Endothelial cell of umbilical vein (primary cell): ENCODE measurements at regions not wholly inside any gene's neighbourhood (a gene's known extent, or its start where the extent isn't known, plus 50 kb on each side); places are given as distances from the start of the nearest gene placed in this dataset.

ENCODE experiments used
- BruUV-seq: library from RNA; stranded (reverse); fragments of 400-500 nt; replicated peaks from 2 replicates; lab custom pipeline; 2021; lab: Mats Ljungman, UMichigan
- CTCF ChIA-PET: fragments of 300-600, 350-600 bp; sonication (Branson Sonifier 250); formaldehyde crosslinking; loops from one replicate; lab custom pipeline; 2021; ENCODE audit warnings: antibody characterized with exemption, inconsistent platforms; lab: Charles Lee
- POLR2A ChIA-PET: fragments of 300-600, 350-600 bp; sonication (Branson Sonifier 250); formaldehyde crosslinking; loops from one replicate; lab custom pipeline; 2021; ENCODE audit warnings: antibody characterized with exemption, inconsistent platforms; lab: Charles Lee
- DNase-seq: peaks from one replicate; pipeline ENCODE4 v3.0.0-alpha.2; 2011; ENCODE audit warnings: low read depth, low spot score
- FAIRE-seq: peaks from 2 replicates; lab custom pipeline; 2011; peaks lifted over from hg19 to GRCh38; lab: Jason Lieb, UNC
- H2AFZ ChIP-seq: 2 replicates; pipeline ENCODE4 v1.6.0; 2012; ENCODE audit warnings: low read depth, low read length, control low read depth, inconsistent platforms
- H3K27ac ChIP-seq: 2 replicates; pipeline ENCODE4 v1.5.1; 2011; ENCODE audit warnings: low read depth, mild to moderate bottlenecking, control low read depth, low read length, moderate library complexity; ENCODE audit not compliant: insufficient read depth
- H3K27me3 ChIP-seq, 2 experiments: 2 replicates each; pipeline versions ENCODE4 v1.6.0 to v1.6.1; 2011; ENCODE audit warnings: low read length in 2 of 2, mixed read lengths in 1 of 2; ENCODE audit not compliant: control insufficient read depth in 2 of 2, insufficient read depth in 2 of 2
- H3K36me3 ChIP-seq, 2 experiments: 2 replicates in 1 of 2; 3 replicates in 1 of 2; pipeline ENCODE4 v1.5.1; 2011; ENCODE audit warnings: low read length in 2 of 2, mild to moderate bottlenecking in 1 of 2, moderate library complexity in 1 of 2; ENCODE audit not compliant: control insufficient read depth in 2 of 2, insufficient read depth in 2 of 2; ENCODE audit errors: extremely low read depth in 1 of 2
- H3K4me1 ChIP-seq: 3 replicates; pipeline ENCODE4 v1.5.1; 2011; ENCODE audit warnings: mild to moderate bottlenecking, low read length; ENCODE audit not compliant: control insufficient read depth, insufficient read depth; ENCODE audit errors: extremely low read depth
- H3K4me2 ChIP-seq: 2 replicates; pipeline ENCODE4 v1.6.1; 2011; ENCODE audit warnings: low read length, control low read depth, mixed read lengths; ENCODE audit not compliant: insufficient read depth
- H3K4me3 ChIP-seq, 3 experiments: fragments of 200-600 bp in 1 of 3; sonication (generic), shearing (Covaris generic) in 1 of 3; replicated peaks in 1 of 3; 2 replicates each; pipeline ENCODE4 v1.5.1; 2011 to 2016; ENCODE audit warnings: control low read depth in 3 of 3, low read length in 3 of 3, mild to moderate bottlenecking in 2 of 3, inconsistent platforms in 1 of 3, low read depth in 1 of 3, moderate library complexity in 1 of 3; ENCODE audit not compliant: insufficient read depth in 1 of 3
- H3K79me2 ChIP-seq: 2 replicates; pipeline ENCODE4 v1.6.0; 2012; ENCODE audit warnings: low read length, inconsistent platforms; ENCODE audit not compliant: control insufficient read depth, insufficient read depth
- H3K9ac ChIP-seq: replicated peaks from 2 replicates; pipeline ENCODE3; 2011; ENCODE audit warnings: low read length, control low read depth; ENCODE audit not compliant: insufficient read depth; ENCODE audit errors: extremely low read depth
- H3K9me1 ChIP-seq: replicated peaks from 3 replicates; pipeline ENCODE4 v1.6.0; 2011; ENCODE audit warnings: mild to moderate bottlenecking, low read length; ENCODE audit not compliant: control insufficient read depth, insufficient read depth; ENCODE audit errors: extremely low read depth
- H3K9me3 ChIP-seq: replicated peaks from 2 replicates; pipeline ENCODE4 v1.5.1; 2012; ENCODE audit warnings: low read length, inconsistent platforms; ENCODE audit not compliant: control insufficient read depth, insufficient read depth
- H4K20me1 ChIP-seq: replicated peaks from 2 replicates; pipeline ENCODE3; 2011; ENCODE audit warnings: mild to moderate bottlenecking, low read length; ENCODE audit not compliant: control insufficient read depth, insufficient read depth; ENCODE audit errors: extremely low read depth
- EZH2 ChIP-seq: IDR thresholded peaks from 2 replicates; pipeline ENCODE4 v1.6.1; 2012; ENCODE audit warnings: borderline replicate concordance, low read depth, mild to moderate bottlenecking, moderate library complexity, low read length, inconsistent platforms; ENCODE audit not compliant: severe bottlenecking
- FOS ChIP-seq: IDR thresholded peaks from 2 replicates; pipeline ENCODE4 v1.6.1; 2011; ENCODE audit warnings: mild to moderate bottlenecking, low read length, moderate library complexity, borderline replicate concordance; ENCODE audit not compliant: insufficient read depth
- GATA2 ChIP-seq: IDR thresholded peaks from 2 replicates; pipeline ENCODE4 v1.7.0; 2011; ENCODE audit warnings: low read depth, mild to moderate bottlenecking, moderate library complexity, mixed read lengths, low read length; ENCODE audit not compliant: insufficient read length, insufficient read depth
- JUN ChIP-seq: IDR thresholded peaks from 2 replicates; pipeline ENCODE4 v1.6.1; 2011; ENCODE audit warnings: borderline replicate concordance, low read depth; ENCODE audit not compliant: insufficient read length, insufficient read depth
- MYC ChIP-seq: IDR thresholded peaks from one replicate; pipeline ENCODE4 v1.6.1; 2011; ENCODE audit warnings: mild to moderate bottlenecking, low read depth, low read length
- POLR2A ChIP-seq: IDR thresholded peaks from 2 replicates; pipeline ENCODE4 v1.6.1; 2012; ENCODE audit warnings: low read depth, mild to moderate bottlenecking, control low read depth, low read length
- POLR2AphosphoS5 ChIP-seq: IDR thresholded peaks from 2 replicates; pipeline ENCODE4 v1.6.1; 2012; ENCODE audit warnings: low read depth, mild to moderate bottlenecking, control low read depth, low read length, moderate library complexity; ENCODE audit not compliant: insufficient read depth
- dilution Hi-C: fragments of 300-500 bp; cut with MboI; formaldehyde crosslinking; loops from one replicate; pipeline ENCODE4 v1.15.0; 2019; ENCODE audit warnings: low sequenced_read_pairs; ENCODE audit not compliant: extremely low pct_ligation_motif_present
- intact Hi-C: fragments of 100-400 bp; cut with micrococcal nuclease; formaldehyde crosslinking; loops from one replicate; pipeline ENCODE4 v1.10.0; 2022
- TF ChIP-seq, protein P1 (sequence below), 2 donors: IDR thresholded peaks; 1 replicate in 1 of 2; 2 replicates in 1 of 2; pipeline ENCODE4 v1.5.1; 2011; ENCODE audit warnings: low read length in 2 of 2, mild to moderate bottlenecking in 2 of 2, moderate library complexity in 2 of 2, control low read depth in 1 of 2, inconsistent platforms in 1 of 2, low read depth in 1 of 2; ENCODE audit not compliant: insufficient read depth in 1 of 2; ENCODE audit errors: extremely low read depth in 1 of 2
- TF ChIP-seq, protein P2 (sequence below): IDR thresholded peaks from 2 replicates; pipeline ENCODE4 v1.6.1; 2011; ENCODE audit not compliant: insufficient read depth, insufficient read length

DNA sequence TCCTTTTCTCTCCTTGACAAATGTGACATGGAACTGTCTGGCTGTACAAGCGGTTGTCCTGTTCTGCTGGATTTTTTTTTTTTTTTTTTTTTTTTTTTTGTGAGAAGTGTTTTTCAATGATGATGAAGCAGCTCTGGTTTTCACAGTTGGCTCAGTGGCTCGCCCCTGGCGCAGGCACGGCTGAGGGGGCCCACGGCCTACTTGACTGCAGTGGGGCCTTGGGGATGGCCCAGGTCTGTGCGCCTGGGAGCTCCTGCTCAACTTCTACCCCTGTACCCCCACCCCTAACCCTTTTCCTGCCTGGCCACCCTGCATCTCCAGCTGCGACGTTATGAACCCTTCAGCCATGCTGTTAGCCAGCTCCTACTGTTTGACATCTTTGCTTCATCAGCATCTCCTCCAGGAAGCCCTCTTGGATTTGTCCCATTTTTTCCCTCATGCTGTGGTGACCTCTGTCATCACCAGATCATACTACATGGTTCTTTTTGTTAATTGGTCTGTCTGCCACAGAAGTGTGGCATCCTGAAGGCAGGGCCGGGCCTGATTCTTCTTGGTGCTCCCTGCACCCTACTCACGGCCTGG lies 167.9 kb downstream of the INHBB start:
- dilution Hi-C loops, result no loop called here
- no TSS peak for BruUV-seq
- Histone ChIP-seq H3K9me1 (no peaks in the 10 kb centered on the region), H3K79me2 (no peaks in the 10 kb centered on the region), H3K9ac (no peak overlapping the region), H3K4me2 (no peak overlapping the region), H4K20me1 (no peaks in the 10 kb centered on the region), H3K27ac (no peak overlapping the region), H3K9me3 (no peaks in the 10 kb centered on the region), H3K27me3 (peaks cover 15 to 45% of the 10 kb centered on the region in 2 experiments), H3K4me1 (peaks cover 5% of the 10 kb centered on the region), H2AFZ (no peak overlapping the region), H3K4me3 (no peak overlapping the region), H3K36me3 (no peaks in the 10 kb centered on the region)
- TF ChIP-seq, protein P1, sequence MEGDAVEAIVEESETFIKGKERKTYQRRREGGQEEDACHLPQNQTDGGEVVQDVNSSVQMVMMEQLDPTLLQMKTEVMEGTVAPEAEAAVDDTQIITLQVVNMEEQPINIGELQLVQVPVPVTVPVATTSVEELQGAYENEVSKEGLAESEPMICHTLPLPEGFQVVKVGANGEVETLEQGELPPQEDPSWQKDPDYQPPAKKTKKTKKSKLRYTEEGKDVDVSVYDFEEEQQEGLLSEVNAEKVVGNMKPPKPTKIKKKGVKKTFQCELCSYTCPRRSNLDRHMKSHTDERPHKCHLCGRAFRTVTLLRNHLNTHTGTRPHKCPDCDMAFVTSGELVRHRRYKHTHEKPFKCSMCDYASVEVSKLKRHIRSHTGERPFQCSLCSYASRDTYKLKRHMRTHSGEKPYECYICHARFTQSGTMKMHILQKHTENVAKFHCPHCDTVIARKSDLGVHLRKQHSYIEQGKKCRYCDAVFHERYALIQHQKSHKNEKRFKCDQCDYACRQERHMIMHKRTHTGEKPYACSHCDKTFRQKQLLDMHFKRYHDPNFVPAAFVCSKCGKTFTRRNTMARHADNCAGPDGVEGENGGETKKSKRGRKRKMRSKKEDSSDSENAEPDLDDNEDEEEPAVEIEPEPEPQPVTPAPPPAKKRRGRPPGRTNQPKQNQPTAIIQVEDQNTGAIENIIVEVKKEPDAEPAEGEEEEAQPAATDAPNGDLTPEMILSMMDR (IDR thresholded peaks at IDR 0.05; ENCODE audit: extremely low read depth in 1 of 2, insufficient read depth in 1 of 2, low read depth in 1 of 2, low read length in 2 of 2), result no peak
- no peak for TF ChIP-seq POLR2AphosphoS5
- TF ChIP-seq JUN, result no peak
- TF ChIP-seq FOS, result no peak
- TF ChIP-seq GATA2, result no peak
- TF ChIP-seq POLR2A, result no peak
- TF ChIP-seq, protein P2, sequence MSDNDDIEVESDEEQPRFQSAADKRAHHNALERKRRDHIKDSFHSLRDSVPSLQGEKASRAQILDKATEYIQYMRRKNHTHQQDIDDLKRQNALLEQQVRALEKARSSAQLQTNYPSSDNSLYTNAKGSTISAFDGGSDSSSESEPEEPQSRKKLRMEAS, result no peak
- TF ChIP-seq EZH2, result no peak
- no peak for TF ChIP-seq MYC
- no peak for DNase-seq
- intact Hi-C loops, result no loop called here
- FAIRE-seq, result no peak
- POLR2A ChIA-PET, result no interaction called here
- CTCF ChIA-PET, result interaction anchor here (0.8 to 1.7 kb wide), 4 partner anchors 7 to 170 kb away, joined by 3 to 10 read pairs (median 4); no protein-coding TSS in a partner anchor
